ENCODE measurements at regions not wholly inside any gene's neighbourhood (a gene's known extent, or its start where the extent isn't known, plus 50 kb on each side); places are given as distances from the start of the nearest gene placed in this dataset.

- TF ChIP-seq POLR2AphosphoS5 (IDR thresholded peaks at IDR 0.05) (no peak), CTCF (IDR thresholded peaks at IDR 0.05; ENCODE audit: poor library complexity, severe bottlenecking) (no peak), EZH2 (IDR thresholded peaks at IDR 0.05; ENCODE audit: borderline replicate concordance, insufficient read depth, low read length, poor library complexity, severe bottlenecking) (no peak), SMC3 (conservative IDR thresholded peaks at IDR 0.05; ENCODE audit: poor library complexity) (no peak), TAF1 (IDR thresholded peaks at IDR 0.05; ENCODE audit: low read depth) (no peak), EP300 (conservative IDR thresholded peaks at IDR 0.05; ENCODE audit: poor library complexity, severe bottlenecking) (no peak)
Observed at GRCh38 chr12:72865921-72866320, 593.8 kb downstream of the TRHDE start.

Measured in neural cell (in vitro differentiated cells).